ENCODE measurements at regions not wholly inside any gene's neighbourhood (a gene's known extent, or its start where the extent isn't known, plus 50 kb on each side); places are given as distances from the start of the nearest gene placed in this dataset.
"Not testable (repeated sequence)": the region's sequence is repeated elsewhere in the genome, so short reads cannot be mapped to it uniquely, and the experiment has no call there.

GRCh38 chr3:153221748-153222162 lies 59.7 kb downstream of the RAP2B start:
- DNase-seq: peak; percentile 81

- not testable (repeated sequence) for DNase-seq
These were observed 64.9 kb downstream of the RAP2B start for GRCh38 chr3:153226877-153227276.

- not testable (repeated sequence) for DNase-seq
These were observed 68.4 kb downstream of the RAP2B start for GRCh38 chr3:153230427-153230826.

GRCh38 chr3:153231245-153231644 lies 69.2 kb downstream of the RAP2B start:
- DNase-seq: not testable (repeated sequence)

GRCh38 chr3:153232050-153232752 lies 70.2 kb downstream of the RAP2B start:
- DNase-seq: not testable (repeated sequence)

- no peak for DNase-seq
These were observed 70.8 kb downstream of the RAP2B start for GRCh38 chr3:153232851-153233271.

- no peak for DNase-seq
These were observed 72.0 kb downstream of the RAP2B start for GRCh38 chr3:153233986-153234385.

- no peak for DNase-seq
These were observed 80.9 kb downstream of the RAP2B start for GRCh38 chr3:153242896-153243295.

GRCh38 chr3:153244961-153245360 lies 82.9 kb downstream of the RAP2B start:
- DNase-seq: no peak

GRCh38 chr3:153245661-153246060 lies 83.6 kb downstream of the RAP2B start:
- no peak for DNase-seq

- DNase-seq: no peak
These were observed 84.3 kb downstream of the RAP2B start for GRCh38 chr3:153246331-153246730.

- DNase-seq: no peak
These were observed 84.8 kb downstream of the RAP2B start for GRCh38 chr3:153246806-153247205.

- no peak for DNase-seq
These were observed 85.6 kb downstream of the RAP2B start for GRCh38 chr3:153247331-153248330.

GRCh38 chr3:153248835-153249234 lies 86.8 kb downstream of the RAP2B start:
- DNase-seq: not testable (repeated sequence)

GRCh38 chr3:153249906-153250305 lies 87.9 kb downstream of the RAP2B start:
- DNase-seq: no peak

GRCh38 chr3:153250446-153250845 lies 88.4 kb downstream of the RAP2B start:
- no peak for DNase-seq

GRCh38 chr3:153252963-153253362 lies 90.9 kb downstream of the RAP2B start:
- DNase-seq: no peak

- DNase-seq: no peak
These were observed 92.3 kb downstream of the RAP2B start for GRCh38 chr3:153254361-153254760.

- DNase-seq: no peak
These were observed 95.8 kb downstream of the RAP2B start for GRCh38 chr3:153257673-153258351.

- no peak for DNase-seq
These were observed 97.9 kb downstream of the RAP2B start for GRCh38 chr3:153259956-153260355.

- no peak for DNase-seq
These were observed 98.7 kb downstream of the RAP2B start for GRCh38 chr3:153260681-153261080.

GRCh38 chr3:153266619-153267018 lies 104.6 kb downstream of the RAP2B start:
- DNase-seq: no peak

All from femur (tissue), 1 donor.